Keratinocyte (primary cell): ENCODE measurements at regions not wholly inside any gene's neighbourhood (a gene's known extent, or its start where the extent isn't known, plus 50 kb on each side); places are given as distances from the start of the nearest gene placed in this dataset.

Source experiments
- DNase-seq: peaks from one replicate; pipeline ENCODE4 v3.0.0-alpha.2; 2011; ENCODE audit warnings: low read depth, missing footprints, low spot score
- FAIRE-seq: peaks from 2 replicates; lab custom pipeline; 2011; peaks lifted over from hg19 to GRCh38; lab: Jason Lieb, UNC
- H2AFZ ChIP-seq: 2 replicates; pipeline ENCODE4 v1.6.0; 2012; ENCODE audit warnings: low read length, control low read depth, inconsistent platforms; ENCODE audit not compliant: control insufficient read depth
- H3K27ac ChIP-seq: 2 replicates; pipeline ENCODE4 v1.5.1; 2011; ENCODE audit warnings: low read length; ENCODE audit not compliant: control insufficient read depth, insufficient read depth
- H3K27me3 ChIP-seq: 3 replicates; pipeline ENCODE4 v1.6.0; 2011; ENCODE audit warnings: low read length; ENCODE audit not compliant: control insufficient read depth, insufficient read depth; ENCODE audit errors: extremely low read depth
- H3K36me3 ChIP-seq, 2 experiments: 2 replicates in 1 of 2; 3 replicates in 1 of 2; pipeline ENCODE4 v1.5.1; 2011; ENCODE audit warnings: low read length in 2 of 2, mild to moderate bottlenecking in 1 of 2; ENCODE audit not compliant: control insufficient read depth in 2 of 2, insufficient read depth in 2 of 2; ENCODE audit errors: extremely low read depth in 1 of 2
- H3K4me1 ChIP-seq: 3 replicates; pipeline ENCODE4 v1.5.1; 2011; ENCODE audit warnings: low read length; ENCODE audit not compliant: control insufficient read depth, insufficient read depth; ENCODE audit errors: extremely low read depth
- H3K4me2 ChIP-seq: 3 replicates; pipeline ENCODE4 v1.6.0; 2011; ENCODE audit warnings: low read depth, low read length; ENCODE audit not compliant: control insufficient read depth, insufficient read depth; ENCODE audit errors: extremely low read depth
- H3K4me3 ChIP-seq, 3 experiments: fragments of 200-600 bp in 1 of 3; sonication (generic) in 1 of 3; 2 replicates in 2 of 3; 3 replicates in 1 of 3; pipeline ENCODE4 v1.5.1; 2011 to 2016; ENCODE audit warnings: low read length in 3 of 3, mild to moderate bottlenecking in 3 of 3, control low read depth in 2 of 3, inconsistent platforms in 1 of 3, low read depth in 1 of 3, mixed read lengths in 1 of 3, mixed run types in 1 of 3, moderate library complexity in 1 of 3; ENCODE audit not compliant: control insufficient read depth in 2 of 3, insufficient read depth in 2 of 3; ENCODE audit errors: extremely low read depth in 1 of 3
- H3K79me2 ChIP-seq: 2 replicates; pipeline ENCODE4 v1.6.0; 2012; ENCODE audit warnings: low read length; ENCODE audit not compliant: control insufficient read depth, insufficient read depth
- H3K9ac ChIP-seq: 3 replicates; pipeline ENCODE4 v1.6.0; 2011; ENCODE audit warnings: low read length; ENCODE audit not compliant: control insufficient read depth, insufficient read depth; ENCODE audit errors: extremely low read depth
- H3K9me1 ChIP-seq: 3 replicates; pipeline ENCODE4 v1.6.0; 2011; ENCODE audit warnings: low read length; ENCODE audit not compliant: control insufficient read depth, insufficient read depth; ENCODE audit errors: extremely low read depth
- H3K9me3 ChIP-seq: 2 replicates; pipeline ENCODE4 v1.5.1; 2012; ENCODE audit warnings: low read depth, low read length; ENCODE audit not compliant: control insufficient read depth
- H4K20me1 ChIP-seq: 3 replicates; pipeline ENCODE4 v1.6.0; 2011; ENCODE audit warnings: low read length; ENCODE audit not compliant: control insufficient read depth, insufficient read depth; ENCODE audit errors: extremely low read depth
- CTCF ChIP-seq, 3 experiments: IDR thresholded peaks in 1 of 3; conservative IDR thresholded peaks in 1 of 3; optimal IDR thresholded peaks in 1 of 3; 2 replicates in 2 of 3; 3 replicates in 1 of 3; pipeline versions ENCODE3 to v1.5.1; 2011; ENCODE audit warnings: low read length in 3 of 3, mild to moderate bottlenecking in 3 of 3, moderate library complexity in 2 of 3, control low read depth in 1 of 3, inconsistent platforms in 1 of 3; ENCODE audit not compliant: insufficient read depth in 2 of 3; ENCODE audit errors: extremely low read depth in 1 of 3
- EZH2 ChIP-seq: IDR thresholded peaks from one replicate; pipeline ENCODE4 v1.6.1; 2012; ENCODE audit warnings: inconsistent platforms, mild to moderate bottlenecking, low read length, moderate library complexity
- dilution Hi-C: fragments of 300-500 bp; cut with MboI; formaldehyde crosslinking; loops from one replicate; pipeline ENCODE4 v1.7.0; 2020; ENCODE audit warnings: low sequenced_read_pairs; ENCODE audit not compliant: extremely low pct_ligation_motif_present

GRCh38 chr4:73690051-73690738, 50.2 kb upstream of the CXCL8 start:
- Histone ChIP-seq H3K4me1 (peaks cover 11% of the 10 kb centered on the region), H3K36me3 (no peaks in the 10 kb centered on the region), H3K4me3 (no peak overlapping the region), H3K79me2 (no peaks in the 10 kb centered on the region), H3K9me3 (no peaks in the 10 kb centered on the region), H4K20me1 (no peaks in the 10 kb centered on the region), H3K27ac (no peak overlapping the region), H3K9ac (no peak overlapping the region), H2AFZ (no peak overlapping the region), H3K27me3 (no peaks in the 10 kb centered on the region), H3K4me2 (no peak overlapping the region), H3K9me1 (no peaks in the 10 kb centered on the region)
- DNase-seq (no peak), FAIRE-seq (peak; percentile 64)
- dilution Hi-C loops: no loop called here
- TF ChIP-seq CTCF (optimal IDR thresholded peaks at IDR 0.05 in 1 of 3, IDR thresholded peaks at IDR 0.05 in 1 of 3, conservative IDR thresholded peaks at IDR 0.05 in 1 of 3; ENCODE audit: extremely low read depth in 1 of 3, insufficient read depth in 2 of 3, low read length in 3 of 3) (no peak), EZH2 (no peak)
